GM12865 (cell line): ENCODE measurements at regions not wholly inside any gene's neighbourhood (a gene's known extent, or its start where the extent isn't known, plus 50 kb on each side); places are given as distances from the start of the nearest gene placed in this dataset.

Experiments used
- DNase-seq: peaks from one replicate; pipeline ENCODE4 v3.0.0; 2010; ENCODE audit warnings: low read depth
- H3K4me3 ChIP-seq: 2 replicates; pipeline ENCODE4 v1.5.1; 2011; ENCODE audit warnings: mild to moderate bottlenecking, low read depth, low read length, control low read depth
- CTCF ChIP-seq: IDR thresholded peaks from 2 replicates; pipeline ENCODE4 v1.5.1; 2011; ENCODE audit warnings: low read length, control low read depth, low read depth, inconsistent platforms; ENCODE audit not compliant: insufficient read depth; ENCODE audit errors: missing control alignments

- no peak for DNase-seq
- H3K4me3 ChIP-seq = no peak overlapping the region
- no peak for TF ChIP-seq CTCF
Observed at GRCh38 chr10:47063858-47064257, 152.6 kb downstream of the PTPN20 start.

- H3K4me3 ChIP-seq = no peak overlapping the region
- DNase-seq = no peak
- no peak for TF ChIP-seq CTCF
Observed at GRCh38 chr10:47065903-47066302, 154.7 kb downstream of the PTPN20 start.

- H3K4me3 ChIP-seq = no peak overlapping the region
- no peak for DNase-seq
- no peak for TF ChIP-seq CTCF
Observed at GRCh38 chr10:47067949-47068940, 157.0 kb downstream of the PTPN20 start.

- DNase-seq = no peak
- H3K4me3 ChIP-seq = no peak overlapping the region
- TF ChIP-seq CTCF = no peak
Observed at GRCh38 chr10:47070541-47070940, 159.3 kb downstream of the PTPN20 start.

- DNase-seq = no peak
- H3K4me3 ChIP-seq = no peak overlapping the region
- TF ChIP-seq CTCF = no peak
Observed at GRCh38 chr10:47071891-47072290, 160.7 kb downstream of the PTPN20 start.

- no peak for TF ChIP-seq CTCF
- no peak overlapping the region for H3K4me3 ChIP-seq
- DNase-seq = no peak
Observed at GRCh38 chr10:47073967-47074366, 162.7 kb downstream of the PTPN20 start.
